HG03045 (cell line): ENCODE measurements at regions not wholly inside any gene's neighbourhood (a gene's known extent, or its start where the extent isn't known, plus 50 kb on each side); places are given as distances from the start of the nearest gene placed in this dataset.
A peak's percentile ranks its signal among the peaks of the same experiment; 100 is the strongest.

Source experiments
- ATAC-seq: cut with Tn5 transposase; IDR thresholded peaks from one replicate; pipeline ENCODE4 v1.9.1; 2021; ENCODE audit warnings: mild to moderate bottlenecking, moderate library complexity; ENCODE audit not compliant: unreplicated experiment

GRCh38 chr1:221150996-221151395 lies 271.8 kb downstream of the HLX start:
- ATAC-seq = no peak

GRCh38 chr1:221154932-221155331 lies 275.7 kb downstream of the HLX start:
- ATAC-seq = no peak

- ATAC-seq = peak; percentile 94
These were observed 278.0 kb downstream of the HLX start for GRCh38 chr1:221157026-221157761.

GRCh38 chr1:221159608-221160007 lies 280.4 kb downstream of the HLX start:
- ATAC-seq = no peak

- no peak for ATAC-seq
These were observed 282.4 kb downstream of the HLX start for GRCh38 chr1:221161571-221162041.

GRCh38 chr1:221162352-221162751 lies 283.1 kb downstream of the HLX start:
- no peak for ATAC-seq

- no peak for ATAC-seq
These were observed 283.7 kb downstream of the HLX start for GRCh38 chr1:221162939-221163338.

GRCh38 chr1:221164029-221164428 lies 284.8 kb downstream of the HLX start:
- ATAC-seq = no peak

- no peak for ATAC-seq
These were observed 286.0 kb downstream of the HLX start for GRCh38 chr1:221164951-221165838.

GRCh38 chr1:221165839-221166500 lies 286.7 kb downstream of the HLX start:
- ATAC-seq = no peak

GRCh38 chr1:221166559-221167318 lies 287.5 kb downstream of the HLX start:
- ATAC-seq = peak; percentile 65

GRCh38 chr1:221169447-221169889 lies 290.2 kb downstream of the HLX start:
- no peak for ATAC-seq

GRCh38 chr1:221170171-221170570 lies 290.9 kb downstream of the HLX start:
- ATAC-seq = no peak

- no peak for ATAC-seq
These were observed 292.5 kb downstream of the HLX start for GRCh38 chr1:221171768-221172167.

- ATAC-seq = no peak
These were observed 293.6 kb downstream of the HLX start for GRCh38 chr1:221172841-221173240.

- no peak for ATAC-seq
These were observed 295.2 kb downstream of the HLX start for GRCh38 chr1:221174330-221174993.

- no peak for ATAC-seq
These were observed 296.0 kb downstream of the HLX start for GRCh38 chr1:221175249-221175648.

- ATAC-seq = no peak
These were observed 301.6 kb downstream of the HLX start for GRCh38 chr1:221180704-221181368.

- no peak for ATAC-seq
These were observed 303.7 kb downstream of the HLX start for GRCh38 chr1:221182791-221183533.
